OCI-LY7 (cell line): ENCODE measurements at regions not wholly inside any gene's neighbourhood (a gene's known extent, or its start where the extent isn't known, plus 50 kb on each side); places are given as distances from the start of the nearest gene placed in this dataset.

Experiments used
- EZH2phosphoT487 ChIP-seq: fragments of 200-600 bp; sonication (generic); IDR thresholded peaks from 2 replicates; pipeline ENCODE4 v1.6.1; 2018; ENCODE audit warnings: low read depth, borderline replicate concordance, mild to moderate bottlenecking, mixed run types, antibody characterized with exemption, low read length, moderate library complexity, mixed read lengths
- TF ChIP-seq, protein P1 (sequence below): fragments of 200-600 bp; sonication (generic); conservative IDR thresholded peaks from 2 replicates; pipeline ENCODE4 v1.5.1; 2014; ENCODE audit warnings: mild to moderate bottlenecking, antibody characterized with exemption, low read length, moderate library complexity, mixed read lengths

DNA sequence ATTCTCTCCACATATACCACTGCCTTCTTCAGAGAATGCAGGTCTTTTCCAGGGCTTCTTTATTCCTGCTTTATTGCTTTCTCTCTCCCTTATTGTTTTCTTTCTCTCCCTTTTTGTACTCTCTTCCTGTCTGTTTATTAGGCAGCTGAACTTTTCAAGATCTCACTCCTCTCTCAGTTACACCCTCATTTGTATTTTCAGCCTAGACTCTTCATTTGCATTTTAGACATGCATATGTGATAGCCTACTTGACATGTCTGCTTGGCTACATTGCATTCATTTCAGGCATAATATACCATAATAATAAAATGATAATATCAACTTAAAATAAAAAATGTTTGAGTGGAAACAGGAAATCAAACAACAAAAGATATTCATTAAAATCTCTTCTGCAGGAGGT is 377.9 kb upstream of the TNC start:
- TF ChIP-seq, protein P1, sequence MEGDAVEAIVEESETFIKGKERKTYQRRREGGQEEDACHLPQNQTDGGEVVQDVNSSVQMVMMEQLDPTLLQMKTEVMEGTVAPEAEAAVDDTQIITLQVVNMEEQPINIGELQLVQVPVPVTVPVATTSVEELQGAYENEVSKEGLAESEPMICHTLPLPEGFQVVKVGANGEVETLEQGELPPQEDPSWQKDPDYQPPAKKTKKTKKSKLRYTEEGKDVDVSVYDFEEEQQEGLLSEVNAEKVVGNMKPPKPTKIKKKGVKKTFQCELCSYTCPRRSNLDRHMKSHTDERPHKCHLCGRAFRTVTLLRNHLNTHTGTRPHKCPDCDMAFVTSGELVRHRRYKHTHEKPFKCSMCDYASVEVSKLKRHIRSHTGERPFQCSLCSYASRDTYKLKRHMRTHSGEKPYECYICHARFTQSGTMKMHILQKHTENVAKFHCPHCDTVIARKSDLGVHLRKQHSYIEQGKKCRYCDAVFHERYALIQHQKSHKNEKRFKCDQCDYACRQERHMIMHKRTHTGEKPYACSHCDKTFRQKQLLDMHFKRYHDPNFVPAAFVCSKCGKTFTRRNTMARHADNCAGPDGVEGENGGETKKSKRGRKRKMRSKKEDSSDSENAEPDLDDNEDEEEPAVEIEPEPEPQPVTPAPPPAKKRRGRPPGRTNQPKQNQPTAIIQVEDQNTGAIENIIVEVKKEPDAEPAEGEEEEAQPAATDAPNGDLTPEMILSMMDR, result no peak
- no peak for TF ChIP-seq EZH2phosphoT487
